Right atrium auricular region (tissue), 2 donors: ENCODE measurements at regions not wholly inside any gene's neighbourhood (a gene's known extent, or its start where the extent isn't known, plus 50 kb on each side); places are given as distances from the start of the nearest gene placed in this dataset.

ENCODE experiments used
- DNase-seq: peaks from one replicate; pipeline ENCODE4 v3.0.0-alpha.2; 2019; ENCODE audit warnings: low spot score
- H3K27ac ChIP-seq, 2 donors: fragments of 200-600 bp; sonication (generic); 1 replicate in 1 of 2; 2 replicates in 1 of 2; pipeline ENCODE4 v1.5.1; 2016 to 2019
- H3K27me3 ChIP-seq, 2 donors: fragments of 200-600 bp; sonication (generic); one replicate each; pipeline versions ENCODE4 v1.5.1 to v1.6.0; 2017 to 2019
- H3K36me3 ChIP-seq: fragments of 200-600 bp; sonication (generic); one replicate; pipeline ENCODE4 v1.5.1; 2016
- H3K4me1 ChIP-seq, 2 donors: fragments of 200-600 bp; sonication (generic); one replicate each; pipeline versions ENCODE4 v1.5.1 to v1.6.0; 2017 to 2019
- H3K4me3 ChIP-seq, 2 donors: fragments of 200-600 bp; sonication (generic); 1 replicate in 1 of 2; 2 replicates in 1 of 2; pipeline ENCODE4 v1.5.1; 2017 to 2019; ENCODE audit warnings: mild to moderate bottlenecking in 1 of 2, moderate library complexity in 1 of 2
- H3K9me3 ChIP-seq, 2 donors: fragments of 200-600 bp; sonication (generic); one replicate each; pipeline ENCODE4 v1.5.1; 2019
- CTCF ChIP-seq, 2 donors: fragments of 200-600 bp; sonication (generic); IDR thresholded peaks; one replicate each; pipeline ENCODE4 v1.5.1; 2019; ENCODE audit warnings: antibody characterized with exemption in 2 of 2

- no peak for TF ChIP-seq CTCF (IDR thresholded peaks at IDR 0.05)
- no peak for DNase-seq
- H3K27ac ChIP-seq = no peak overlapping the region
Observed at GRCh38 chr7:45987521-45988290, 66.6 kb upstream of the IGFBP3 start.

GRCh38 chr7:45986355-45987298 lies 65.6 kb upstream of the IGFBP3 start:
- no peak overlapping the region for H3K4me3 ChIP-seq
- H3K27me3 ChIP-seq = no peaks in the 10 kb centered on the region
- no peaks in the 10 kb centered on the region for H3K36me3 ChIP-seq
- no peak for TF ChIP-seq CTCF (IDR thresholded peaks at IDR 0.05)
- no peak for DNase-seq
- no peaks in the 10 kb centered on the region for H3K9me3 ChIP-seq
- H3K27ac ChIP-seq = no peak overlapping the region
- peaks cover 0 to 5% of the 10 kb centered on the region in 2 donors for H3K4me1 ChIP-seq

More at GRCh38 chr7:45987521-45988290, 66.6 kb upstream of the IGFBP3 start:
- peaks cover 0 to 5% of the 10 kb centered on the region in 2 donors for H3K4me1 ChIP-seq
- no peaks in the 10 kb centered on the region for H3K27me3 ChIP-seq
- no peak overlapping the region for H3K4me3 ChIP-seq
- H3K9me3 ChIP-seq = no peaks in the 10 kb centered on the region
- H3K36me3 ChIP-seq = no peaks in the 10 kb centered on the region

GRCh38 chr7:45985902-45986301 lies 64.8 kb upstream of the IGFBP3 start:
- no peaks in the 10 kb centered on the region for H3K9me3 ChIP-seq
- peaks cover 0 to 5% of the 10 kb centered on the region in 2 donors for H3K4me1 ChIP-seq
- DNase-seq = no peak
- no peak overlapping the region for H3K27ac ChIP-seq
- no peaks in the 10 kb centered on the region for H3K36me3 ChIP-seq
- H3K4me3 ChIP-seq = no peak overlapping the region
- no peaks in the 10 kb centered on the region for H3K27me3 ChIP-seq
- no peak for TF ChIP-seq CTCF (IDR thresholded peaks at IDR 0.05)

- no peaks in the 10 kb centered on the region for H3K36me3 ChIP-seq
- H3K4me1 ChIP-seq = peaks cover 0 to 5% of the 10 kb centered on the region in 2 donors
- no peak for DNase-seq
- no peak overlapping the region for H3K4me3 ChIP-seq
- no peak overlapping the region for H3K27ac ChIP-seq
- peak in 1 of 2 donors; percentile 31 for TF ChIP-seq CTCF (IDR thresholded peaks at IDR 0.05)
- H3K9me3 ChIP-seq = no peaks in the 10 kb centered on the region
- no peaks in the 10 kb centered on the region for H3K27me3 ChIP-seq
Observed at GRCh38 chr7:45984386-45985295, 63.6 kb upstream of the IGFBP3 start.

- DNase-seq = no peak
- Histone ChIP-seq H3K9me3 (no peaks in the 10 kb centered on the region), H3K4me1 (peaks cover 0 to 7% of the 10 kb centered on the region in 2 donors), H3K36me3 (no peaks in the 10 kb centered on the region), H3K27ac (no peak overlapping the region), H3K27me3 (no peaks in the 10 kb centered on the region), H3K4me3 (no peak overlapping the region)
- no peak for TF ChIP-seq CTCF (IDR thresholded peaks at IDR 0.05)
Observed at GRCh38 chr7:45983720-45984255, 62.7 kb upstream of the IGFBP3 start.
